GM23248 (cell line): ENCODE measurements at regions not wholly inside any gene's neighbourhood (a gene's known extent, or its start where the extent isn't known, plus 50 kb on each side); places are given as distances from the start of the nearest gene placed in this dataset.
"Not testable (repeated sequence)": the region's sequence is repeated elsewhere in the genome, so short reads cannot be mapped to it uniquely, and the experiment has no call there.

Experiments
- EZH2 ChIP-seq: fragments of 200-600 bp; sonication (generic); IDR thresholded peaks from 2 replicates; pipeline ENCODE4 v1.6.1; 2018; ENCODE audit warnings: antibody characterized with exemption, mild to moderate bottlenecking; ENCODE audit not compliant: insufficient read depth, poor library complexity, severe bottlenecking
- EZH2phosphoT487 ChIP-seq: fragments of 200-600 bp; sonication (generic); IDR thresholded peaks from 2 replicates; pipeline ENCODE4 v1.6.1; 2018; ENCODE audit warnings: antibody characterized with exemption, moderate library complexity, mild to moderate bottlenecking, low read depth; ENCODE audit not compliant: insufficient read depth

GRCh38 chr12:42012501-42012900, 132.2 kb downstream of the GXYLT1 start:
- TF ChIP-seq EZH2, EZH2phosphoT487: not testable (repeated sequence)
